NCI-H2029 treated with DMSO at 0.1 percent for 48 hours (cell line): ENCODE measurements at regions not wholly inside any gene's neighbourhood (a gene's known extent, or its start where the extent isn't known, plus 50 kb on each side); places are given as distances from the start of the nearest gene placed in this dataset.

Experiments used
- DNase-seq: peaks from one replicate; lab custom pipeline; 2025; lab: John Stamatoyannopoulos, UW

GRCh38 chr11:76721755-76722677 is 51.5 kb upstream of the LRRC32 start:
- peak; percentile 46 for DNase-seq

DNA sequence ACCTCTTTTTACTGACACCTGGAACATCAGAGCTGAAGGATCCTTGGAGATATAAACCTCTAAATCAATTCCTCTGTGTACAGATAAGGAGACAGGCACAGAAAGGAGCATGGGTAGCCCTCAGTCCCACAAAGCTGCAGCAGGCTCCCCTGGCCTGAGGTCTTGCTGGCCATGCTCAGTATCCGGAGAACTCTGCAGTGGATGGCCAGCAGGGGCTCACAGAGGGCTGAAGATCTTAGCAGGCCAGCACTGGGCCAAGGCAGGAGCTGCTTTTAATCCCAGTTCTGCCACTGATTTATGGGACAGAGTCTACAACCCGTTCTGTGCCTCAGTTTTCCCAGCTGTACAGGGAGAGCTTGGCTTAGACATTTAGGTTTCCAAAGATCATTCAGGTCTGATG is 52.6 kb upstream of the LRRC32 start:
- no peak for DNase-seq

- DNase-seq: no peak
Observed at GRCh38 chr11:76723548-76723947, 53.0 kb upstream of the LRRC32 start.

GRCh38 chr11:76724171-76724768 is 53.7 kb upstream of the LRRC32 start:
- no peak for DNase-seq

DNA sequence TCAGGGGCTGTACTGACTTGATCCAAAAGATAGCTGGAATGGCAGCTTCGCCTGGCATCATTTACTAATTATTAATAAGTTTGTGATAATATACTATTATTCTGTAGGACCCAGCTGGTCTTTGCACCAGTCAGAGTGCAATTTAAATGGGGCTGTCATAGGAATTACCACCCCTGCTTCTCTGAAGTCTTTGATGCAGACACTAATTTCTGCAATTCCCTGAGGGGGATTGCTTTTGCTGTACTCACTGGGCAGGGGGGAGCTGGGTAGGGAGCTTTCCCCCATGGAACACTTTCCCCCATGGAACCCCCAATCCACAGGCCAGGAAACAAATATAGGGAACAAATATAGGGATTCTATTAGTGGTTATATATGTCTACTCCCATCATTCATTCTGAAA is 54.9 kb upstream of the TSKU start:
- DNase-seq: no peak

DNA sequence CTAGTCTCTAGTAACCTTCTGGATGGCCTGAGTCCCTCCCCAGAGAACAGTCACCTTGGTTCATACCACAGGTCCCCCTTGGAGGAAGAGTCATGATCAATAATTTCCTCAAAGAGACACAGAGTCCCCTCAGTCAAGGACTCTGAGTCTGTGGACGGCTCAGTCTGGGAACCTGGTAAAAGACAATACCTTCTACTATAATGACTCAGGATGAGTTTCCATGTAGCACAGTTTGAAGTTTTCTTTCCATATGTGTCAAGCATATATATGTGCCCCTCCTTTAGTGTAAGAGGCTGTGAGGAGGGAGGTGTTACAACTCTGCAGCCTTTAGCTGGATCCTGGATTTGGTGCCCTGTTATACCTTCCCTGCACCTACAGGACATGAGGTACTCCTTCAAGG is 54.4 kb upstream of the TSKU start:
- no peak for DNase-seq

DNA sequence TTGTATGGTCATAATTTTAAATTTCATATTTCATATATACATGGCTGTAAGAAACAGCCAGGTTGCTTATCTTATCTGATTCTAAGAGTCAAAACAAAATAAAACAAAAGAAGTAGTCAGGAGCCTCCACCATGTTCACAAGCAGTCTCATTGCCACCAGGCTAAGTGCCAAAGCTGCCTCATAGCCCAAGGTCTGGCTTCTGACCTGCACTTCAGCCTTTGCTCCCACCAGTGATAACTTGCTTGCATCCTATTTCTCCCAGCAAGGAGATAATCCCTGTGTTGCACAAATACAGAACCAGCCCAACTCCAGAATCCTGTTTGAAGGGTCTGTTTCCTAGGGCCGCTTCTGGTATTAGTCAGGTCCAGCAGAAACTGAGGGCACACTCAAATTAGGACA is 53.9 kb upstream of the TSKU start:
- no peak for DNase-seq

DNA sequence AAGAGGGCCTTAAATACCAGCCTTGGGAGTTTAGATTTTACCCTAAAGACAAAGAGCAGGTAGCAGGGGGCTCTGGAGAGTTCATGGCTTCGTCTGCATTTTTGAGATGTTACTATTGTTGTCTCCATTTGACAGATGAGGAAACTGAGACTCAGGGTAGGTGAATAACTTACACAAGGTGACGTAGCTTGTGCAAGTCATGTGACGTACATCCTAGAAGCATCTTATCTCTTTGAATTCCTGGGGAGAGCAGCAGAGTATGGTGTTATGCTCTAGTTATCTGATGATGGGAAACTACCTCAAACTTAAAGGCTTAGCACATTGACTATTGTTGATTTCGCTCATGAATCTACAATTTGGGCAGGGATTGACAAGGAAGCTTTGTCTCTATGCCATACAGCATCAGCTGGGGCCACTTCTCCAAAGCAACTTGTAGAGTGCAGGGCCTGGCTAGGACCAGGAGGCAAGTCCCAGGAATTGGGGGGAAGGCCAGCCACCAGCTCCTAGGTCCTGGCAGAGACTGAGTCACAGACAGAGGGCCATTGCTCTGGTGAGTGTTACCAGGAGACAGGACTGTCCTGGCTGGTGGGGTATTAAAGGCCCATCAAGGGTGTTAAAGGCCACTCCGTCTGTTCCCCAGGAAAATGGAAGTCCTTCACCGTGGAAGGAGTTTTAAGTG is 52.1 kb upstream of the TSKU start:
- no peak for DNase-seq

DNA sequence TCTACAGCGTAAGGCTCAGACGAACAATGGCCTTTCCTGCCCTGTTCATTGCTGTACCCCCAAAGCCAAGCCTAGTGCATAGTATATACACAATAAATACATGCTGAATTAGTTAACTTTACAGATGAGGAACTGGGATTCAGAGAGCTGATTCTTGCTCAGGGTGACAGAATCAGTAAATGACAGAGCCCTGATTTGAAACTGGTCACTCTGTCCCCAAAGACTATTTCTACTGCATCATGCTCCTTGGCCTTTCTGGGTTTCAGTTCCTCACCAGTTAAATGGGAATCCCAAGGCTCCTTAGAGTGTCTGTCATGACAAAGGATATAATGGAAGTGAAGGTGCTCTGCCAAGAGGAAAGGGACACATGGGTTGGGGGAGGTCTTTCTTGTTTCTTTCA is 50.5 kb upstream of the TSKU start:
- DNase-seq: no peak
